HepG2 (cell line): ENCODE measurements at regions not wholly inside any gene's neighbourhood (a gene's known extent, or its start where the extent isn't known, plus 50 kb on each side); places are given as distances from the start of the nearest gene placed in this dataset.

Experiments used
- BORCS8-MEF2B ChIP-seq: sonication (generic); formaldehyde crosslinking; IDR thresholded peaks from 2 replicates; pipeline ENCODE4 v1.8.0; 2022; ENCODE audit warnings: mild to moderate bottlenecking, missing genetic modification reagents
- PAWR ChIP-seq: sonication (generic); formaldehyde crosslinking; IDR thresholded peaks from 2 replicates; pipeline ENCODE4 v1.4.0; 2020; ENCODE audit warnings: missing genetic modification reagents, mild to moderate bottlenecking, borderline replicate concordance
- PHB2 ChIP-seq: fragments of 450-650 bp; IDR thresholded peaks from 2 replicates; pipeline ENCODE4 v1.6.1; 2018; ENCODE audit not compliant: partially characterized antibody
- REPIN1 ChIP-seq: sonication (generic); formaldehyde crosslinking; IDR thresholded peaks from 2 replicates; pipeline ENCODE4 v1.8.0; 2022; ENCODE audit warnings: missing genetic modification reagents, low read depth, mild to moderate bottlenecking, borderline replicate concordance
- SATB2 ChIP-seq: sonication (generic); formaldehyde crosslinking; IDR thresholded peaks from 2 replicates; pipeline ENCODE4 v1.5.0; 2020; ENCODE audit warnings: missing genetic modification reagents
- ZFP36L1 ChIP-seq: sonication (generic); formaldehyde crosslinking; IDR thresholded peaks from 2 replicates; pipeline ENCODE4 v1.8.0; 2022; ENCODE audit warnings: mild to moderate bottlenecking, missing genetic modification reagents, moderate library complexity
- ZKSCAN8 ChIP-seq: IDR thresholded peaks from 2 replicates; pipeline ENCODE4 v1.6.1; 2016; ENCODE audit warnings: borderline replicate concordance, missing genetic modification reagents, missing compliant biosample characterization
- ZNF33A ChIP-seq: sonication (generic); formaldehyde crosslinking; IDR thresholded peaks from 2 replicates; pipeline ENCODE4 v1.5.1; 2020; ENCODE audit warnings: missing genetic modification reagents, mild to moderate bottlenecking, moderate library complexity, borderline replicate concordance
- ZSCAN25 ChIP-seq: sonication (generic); formaldehyde crosslinking; IDR thresholded peaks from 2 replicates; pipeline ENCODE4 v1.8.0; 2022; ENCODE audit warnings: mild to moderate bottlenecking, missing genetic modification reagents
- ZZZ3 ChIP-seq: sonication (generic); formaldehyde crosslinking; IDR thresholded peaks from 2 replicates; pipeline ENCODE4 v1.4.0; 2020; ENCODE audit warnings: missing genetic modification reagents, mild to moderate bottlenecking, borderline replicate concordance
- TF ChIP-seq, protein P1 (sequence below): conservative IDR thresholded peaks from 2 replicates; pipeline ENCODE4 v1.6.1; 2018; ENCODE audit warnings: missing genetic modification reagents
- TF ChIP-seq, protein P2 (sequence below): IDR thresholded peaks from 2 replicates; pipeline ENCODE4 v1.6.1; 2016; ENCODE audit warnings: missing compliant biosample characterization, missing genetic modification reagents, borderline replicate concordance
- TF ChIP-seq, protein P3 (sequence below): sonication (generic); formaldehyde crosslinking; IDR thresholded peaks from 2 replicates; pipeline ENCODE4 v1.4.0; 2020; ENCODE audit warnings: missing genetic modification reagents, borderline replicate concordance
- TF ChIP-seq, protein P4 (sequence below): sonication (generic); formaldehyde crosslinking; IDR thresholded peaks from 2 replicates; pipeline ENCODE4 v1.5.0; 2020; ENCODE audit warnings: mild to moderate bottlenecking, missing genetic modification reagents
- TF ChIP-seq, protein P5 (sequence below): fragments of 450-650 bp; IDR thresholded peaks from 2 replicates; pipeline ENCODE4 v1.6.1; 2016

DNA sequence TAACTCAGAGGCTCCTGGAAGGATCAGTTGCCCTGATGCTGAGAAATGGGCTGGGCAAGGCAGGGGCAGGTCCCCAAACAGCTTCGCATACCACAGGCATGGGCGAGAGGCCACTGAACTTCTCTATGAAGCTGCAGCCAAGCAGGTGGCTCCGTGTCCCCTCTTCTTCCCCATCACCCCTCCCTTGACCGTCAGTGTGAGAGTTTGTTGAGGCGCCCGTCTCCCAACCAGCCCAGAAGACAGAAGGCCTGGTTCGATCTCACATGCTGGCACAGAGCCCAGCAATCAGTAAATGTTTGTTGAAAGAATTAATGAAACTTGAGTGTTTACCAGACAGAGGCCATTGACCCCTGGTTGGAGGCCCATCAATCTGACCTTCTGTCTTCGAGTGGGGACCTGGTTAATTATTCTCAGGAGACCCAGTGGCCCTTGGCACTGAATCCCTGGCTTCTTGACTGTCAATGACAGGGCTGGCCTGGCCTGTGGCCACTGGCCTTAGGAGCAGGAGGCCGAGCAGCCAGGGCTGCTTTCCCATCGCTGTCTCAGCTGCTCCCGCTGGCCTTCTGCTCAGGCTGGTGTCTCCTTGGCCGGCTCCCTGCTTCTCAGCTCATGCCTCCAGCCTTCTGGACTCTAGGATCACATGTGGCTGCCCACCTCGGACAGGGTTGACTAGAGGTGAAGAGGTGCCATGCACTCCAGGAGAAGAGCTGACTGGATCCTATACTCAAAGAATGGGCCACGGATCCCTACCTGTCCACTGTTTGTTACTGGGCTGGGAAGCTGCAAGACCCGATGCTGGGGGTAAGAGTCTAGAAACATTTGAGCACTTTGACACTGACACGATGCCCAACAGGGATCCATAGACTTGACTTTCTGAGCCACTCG lies 113.4 kb downstream of the ASB7 start (continued):
- TF ChIP-seq PHB2, result no peak
- TF ChIP-seq PAWR, result no peak
- TF ChIP-seq SATB2 (CRISPR knock-in tag), result no peak
- TF ChIP-seq ZSCAN25 (CRISPR knock-in tag), result no peak
- no peak for TF ChIP-seq ZFP36L1
- TF ChIP-seq, protein P1, sequence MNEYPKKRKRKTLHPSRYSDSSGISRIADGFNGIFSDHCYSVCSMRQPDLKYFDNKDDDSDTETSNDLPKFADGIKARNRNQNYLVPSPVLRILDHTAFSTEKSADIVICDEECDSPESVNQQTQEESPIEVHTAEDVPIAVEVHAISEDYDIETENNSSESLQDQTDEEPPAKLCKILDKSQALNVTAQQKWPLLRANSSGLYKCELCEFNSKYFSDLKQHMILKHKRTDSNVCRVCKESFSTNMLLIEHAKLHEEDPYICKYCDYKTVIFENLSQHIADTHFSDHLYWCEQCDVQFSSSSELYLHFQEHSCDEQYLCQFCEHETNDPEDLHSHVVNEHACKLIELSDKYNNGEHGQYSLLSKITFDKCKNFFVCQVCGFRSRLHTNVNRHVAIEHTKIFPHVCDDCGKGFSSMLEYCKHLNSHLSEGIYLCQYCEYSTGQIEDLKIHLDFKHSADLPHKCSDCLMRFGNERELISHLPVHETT, result no peak
- TF ChIP-seq, protein P2, sequence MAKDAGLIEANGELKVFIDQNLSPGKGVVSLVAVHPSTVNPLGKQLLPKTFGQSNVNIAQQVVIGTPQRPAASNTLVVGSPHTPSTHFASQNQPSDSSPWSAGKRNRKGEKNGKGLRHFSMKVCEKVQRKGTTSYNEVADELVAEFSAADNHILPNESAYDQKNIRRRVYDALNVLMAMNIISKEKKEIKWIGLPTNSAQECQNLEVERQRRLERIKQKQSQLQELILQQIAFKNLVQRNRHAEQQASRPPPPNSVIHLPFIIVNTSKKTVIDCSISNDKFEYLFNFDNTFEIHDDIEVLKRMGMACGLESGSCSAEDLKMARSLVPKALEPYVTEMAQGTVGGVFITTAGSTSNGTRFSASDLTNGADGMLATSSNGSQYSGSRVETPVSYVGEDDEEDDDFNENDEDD (CRISPR knock-in tag), result no peak
- 0 out of 2 replicates have a peak, but pooled peaks have one; percentile 37 for TF ChIP-seq ZKSCAN8 (CRISPR knock-in tag)
- TF ChIP-seq, protein P3, sequence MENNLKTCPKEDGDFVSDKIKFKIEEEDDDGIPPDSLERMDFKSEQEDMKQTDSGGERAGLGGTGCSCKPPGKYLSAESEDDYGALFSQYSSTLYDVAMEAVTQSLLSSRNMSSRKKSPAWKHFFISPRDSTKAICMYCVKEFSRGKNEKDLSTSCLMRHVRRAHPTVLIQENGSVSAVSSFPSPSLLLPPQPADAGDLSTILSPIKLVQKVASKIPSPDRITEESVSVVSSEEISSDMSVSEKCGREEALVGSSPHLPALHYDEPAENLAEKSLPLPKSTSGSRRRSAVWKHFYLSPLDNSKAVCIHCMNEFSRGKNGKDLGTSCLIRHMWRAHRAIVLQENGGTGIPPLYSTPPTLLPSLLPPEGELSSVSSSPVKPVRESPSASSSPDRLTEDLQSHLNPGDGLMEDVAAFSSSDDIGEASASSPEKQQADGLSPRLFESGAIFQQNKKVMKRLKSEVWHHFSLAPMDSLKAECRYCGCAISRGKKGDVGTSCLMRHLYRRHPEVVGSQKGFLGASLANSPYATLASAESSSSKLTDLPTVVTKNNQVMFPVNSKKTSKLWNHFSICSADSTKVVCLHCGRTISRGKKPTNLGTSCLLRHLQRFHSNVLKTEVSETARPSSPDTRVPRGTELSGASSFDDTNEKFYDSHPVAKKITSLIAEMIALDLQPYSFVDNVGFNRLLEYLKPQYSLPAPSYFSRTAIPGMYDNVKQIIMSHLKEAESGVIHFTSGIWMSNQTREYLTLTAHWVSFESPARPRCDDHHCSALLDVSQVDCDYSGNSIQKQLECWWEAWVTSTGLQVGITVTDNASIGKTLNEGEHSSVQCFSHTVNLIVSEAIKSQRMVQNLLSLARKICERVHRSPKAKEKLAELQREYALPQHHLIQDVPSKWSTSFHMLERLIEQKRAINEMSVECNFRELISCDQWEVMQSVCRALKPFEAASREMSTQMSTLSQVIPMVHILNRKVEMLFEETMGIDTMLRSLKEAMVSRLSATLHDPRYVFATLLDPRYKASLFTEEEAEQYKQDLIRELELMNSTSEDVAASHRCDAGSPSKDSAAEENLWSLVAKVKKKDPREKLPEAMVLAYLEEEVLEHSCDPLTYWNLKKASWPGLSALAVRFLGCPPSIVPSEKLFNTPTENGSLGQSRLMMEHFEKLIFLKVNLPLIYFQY (CRISPR knock-in tag), result peak; percentile 74; the same call in 1 of the 2 replicates
- TF ChIP-seq, protein P4, sequence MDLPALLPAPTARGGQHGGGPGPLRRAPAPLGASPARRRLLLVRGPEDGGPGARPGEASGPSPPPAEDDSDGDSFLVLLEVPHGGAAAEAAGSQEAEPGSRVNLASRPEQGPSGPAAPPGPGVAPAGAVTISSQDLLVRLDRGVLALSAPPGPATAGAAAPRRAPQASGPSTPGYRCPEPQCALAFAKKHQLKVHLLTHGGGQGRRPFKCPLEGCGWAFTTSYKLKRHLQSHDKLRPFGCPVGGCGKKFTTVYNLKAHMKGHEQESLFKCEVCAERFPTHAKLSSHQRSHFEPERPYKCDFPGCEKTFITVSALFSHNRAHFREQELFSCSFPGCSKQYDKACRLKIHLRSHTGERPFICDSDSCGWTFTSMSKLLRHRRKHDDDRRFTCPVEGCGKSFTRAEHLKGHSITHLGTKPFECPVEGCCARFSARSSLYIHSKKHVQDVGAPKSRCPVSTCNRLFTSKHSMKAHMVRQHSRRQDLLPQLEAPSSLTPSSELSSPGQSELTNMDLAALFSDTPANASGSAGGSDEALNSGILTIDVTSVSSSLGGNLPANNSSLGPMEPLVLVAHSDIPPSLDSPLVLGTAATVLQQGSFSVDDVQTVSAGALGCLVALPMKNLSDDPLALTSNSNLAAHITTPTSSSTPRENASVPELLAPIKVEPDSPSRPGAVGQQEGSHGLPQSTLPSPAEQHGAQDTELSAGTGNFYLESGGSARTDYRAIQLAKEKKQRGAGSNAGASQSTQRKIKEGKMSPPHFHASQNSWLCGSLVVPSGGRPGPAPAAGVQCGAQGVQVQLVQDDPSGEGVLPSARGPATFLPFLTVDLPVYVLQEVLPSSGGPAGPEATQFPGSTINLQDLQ (CRISPR knock-in tag), result no peak
- no peak for TF ChIP-seq ZNF33A (CRISPR knock-in tag)
- TF ChIP-seq, protein P5, sequence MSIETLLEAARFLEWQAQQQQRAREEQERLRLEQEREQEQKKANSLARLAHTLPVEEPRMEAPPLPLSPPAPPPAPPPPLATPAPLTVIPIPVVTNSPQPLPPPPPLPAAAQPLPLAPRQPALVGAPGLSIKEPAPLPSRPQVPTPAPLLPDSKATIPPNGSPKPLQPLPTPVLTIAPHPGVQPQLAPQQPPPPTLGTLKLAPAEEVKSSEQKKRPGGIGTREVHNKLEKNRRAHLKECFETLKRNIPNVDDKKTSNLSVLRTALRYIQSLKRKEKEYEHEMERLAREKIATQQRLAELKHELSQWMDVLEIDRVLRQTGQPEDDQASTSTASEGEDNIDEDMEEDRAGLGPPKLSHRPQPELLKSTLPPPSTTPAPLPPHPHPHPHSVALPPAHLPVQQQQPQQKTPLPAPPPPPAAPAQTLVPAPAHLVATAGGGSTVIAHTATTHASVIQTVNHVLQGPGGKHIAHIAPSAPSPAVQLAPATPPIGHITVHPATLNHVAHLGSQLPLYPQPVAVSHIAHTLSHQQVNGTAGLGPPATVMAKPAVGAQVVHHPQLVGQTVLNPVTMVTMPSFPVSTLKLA, result no peak
- 0 out of 2 replicates have a peak, but pooled peaks have one; percentile 43 for TF ChIP-seq BORCS8-MEF2B (CRISPR knock-in tag)
- no peak for TF ChIP-seq ZZZ3 (CRISPR knock-in tag)
- peak; percentile 89; the same call in 1 of the 2 replicates for TF ChIP-seq REPIN1
